HEK293T (cell line): ENCODE measurements at regions not wholly inside any gene's neighbourhood (a gene's known extent, or its start where the extent isn't known, plus 50 kb on each side); places are given as distances from the start of the nearest gene placed in this dataset.

Experiments
- BHLHE40 ChIP-seq: fragments of 450-650 bp; IDR thresholded peaks from 2 replicates; pipeline ENCODE4 v1.6.1; 2016; ENCODE audit warnings: mild to moderate bottlenecking, moderate library complexity, borderline replicate concordance
- CTBP1 ChIP-seq: fragments of 450-650 bp; IDR thresholded peaks from 2 replicates; pipeline ENCODE4 v1.6.1; 2016; ENCODE audit warnings: borderline replicate concordance
- L3MBTL2 ChIP-seq: fragments of 450-650 bp; conservative IDR thresholded peaks from 2 replicates; pipeline ENCODE4 v1.6.1; 2016; ENCODE audit warnings: mild to moderate bottlenecking
- PKNOX1 ChIP-seq: fragments of 450-650 bp; IDR thresholded peaks from 2 replicates; pipeline ENCODE4 v1.6.1; 2016

- TF ChIP-seq PKNOX1 (no peak), L3MBTL2 (no peak), CTBP1 (no peak), BHLHE40 (no peak)
These were observed 87.2 kb upstream of the SLC4A7 start for GRCh38 chr3:27571345-27571744.
